Activated B cell treated with CpG ODN at 0.5 μM for 24 hours (primary cell): ENCODE measurements at regions not wholly inside any gene's neighbourhood (a gene's known extent, or its start where the extent isn't known, plus 50 kb on each side); places are given as distances from the start of the nearest gene placed in this dataset.

ENCODE experiments used
- ATAC-seq: fragments of 200-7000 bp; cut with Tn5 transposase; one replicate; pipeline ENCODE4 v1.10.0; 2021; ENCODE audit warnings: low read depth, mild to moderate bottlenecking, moderate library complexity
- CTCF ChIA-PET: fragments of 350-600 bp; sonication (Branson Sonifier 250); formaldehyde crosslinking; loops from one replicate; lab custom pipeline; 2021; ENCODE audit warnings: antibody characterized with exemption; lab: Charles Lee
- POLR2A ChIA-PET: fragments of 350-600 bp; sonication (Branson Sonifier 250); formaldehyde crosslinking; loops from one replicate; lab custom pipeline; 2021; ENCODE audit warnings: antibody characterized with exemption; lab: Charles Lee
- DNase-seq: peaks from one replicate; pipeline ENCODE4 v3.0.0; 2022
- H3K27ac Mint-ChIP-seq: one replicate; pipeline ENCODE4 v1.8.0; 2020; ENCODE audit warnings: mixed read lengths
- H3K27me3 Mint-ChIP-seq: one replicate; pipeline ENCODE4 v1.8.0; 2021; ENCODE audit warnings: mixed read lengths
- H3K36me3 Mint-ChIP-seq: one replicate; pipeline ENCODE4 v1.8.0; 2021; ENCODE audit warnings: low read depth, mixed read lengths
- H3K4me1 Mint-ChIP-seq: one replicate; pipeline ENCODE4 v1.8.0; 2021; ENCODE audit warnings: mixed read lengths
- H3K4me3 Mint-ChIP-seq: one replicate; pipeline ENCODE4 v1.8.0; 2020; ENCODE audit warnings: mild to moderate bottlenecking, mixed read lengths
- H3K9me3 Mint-ChIP-seq: one replicate; pipeline ENCODE4 v1.8.0; 2020; ENCODE audit warnings: mixed read lengths
- intact Hi-C: fragments of 100-400 bp; cut with micrococcal nuclease; formaldehyde crosslinking; loops from one replicate; pipeline ENCODE4 v1.15.1; 2024
- TF ChIP-seq, protein P1 (sequence below): fragments of 200-600 bp; IDR thresholded peaks from one replicate; pipeline ENCODE4 v1.8.0; 2022; ENCODE audit warnings: antibody characterized with exemption, mild to moderate bottlenecking

GRCh38 chr10:9501944-9502343, 1447.5 kb downstream of the GATA3 start:
- Mint-ChIP-seq H3K36me3 (no peaks in the 10 kb centered on the region), H3K27ac (no peak overlapping the region), H3K27me3 (no peaks in the 10 kb centered on the region), H3K4me3 (no peak overlapping the region), H3K9me3 (peaks cover 3% of the 10 kb centered on the region), H3K4me1 (no peaks in the 10 kb centered on the region)
- TF ChIP-seq, protein P1, sequence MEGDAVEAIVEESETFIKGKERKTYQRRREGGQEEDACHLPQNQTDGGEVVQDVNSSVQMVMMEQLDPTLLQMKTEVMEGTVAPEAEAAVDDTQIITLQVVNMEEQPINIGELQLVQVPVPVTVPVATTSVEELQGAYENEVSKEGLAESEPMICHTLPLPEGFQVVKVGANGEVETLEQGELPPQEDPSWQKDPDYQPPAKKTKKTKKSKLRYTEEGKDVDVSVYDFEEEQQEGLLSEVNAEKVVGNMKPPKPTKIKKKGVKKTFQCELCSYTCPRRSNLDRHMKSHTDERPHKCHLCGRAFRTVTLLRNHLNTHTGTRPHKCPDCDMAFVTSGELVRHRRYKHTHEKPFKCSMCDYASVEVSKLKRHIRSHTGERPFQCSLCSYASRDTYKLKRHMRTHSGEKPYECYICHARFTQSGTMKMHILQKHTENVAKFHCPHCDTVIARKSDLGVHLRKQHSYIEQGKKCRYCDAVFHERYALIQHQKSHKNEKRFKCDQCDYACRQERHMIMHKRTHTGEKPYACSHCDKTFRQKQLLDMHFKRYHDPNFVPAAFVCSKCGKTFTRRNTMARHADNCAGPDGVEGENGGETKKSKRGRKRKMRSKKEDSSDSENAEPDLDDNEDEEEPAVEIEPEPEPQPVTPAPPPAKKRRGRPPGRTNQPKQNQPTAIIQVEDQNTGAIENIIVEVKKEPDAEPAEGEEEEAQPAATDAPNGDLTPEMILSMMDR, result no peak
- no peak for ATAC-seq
- intact Hi-C loops, result no loop called here
- ChIA-PET CTCF (no interaction called here), POLR2A (no interaction called here)
- DNase-seq, result no peak

GRCh38 chr10:9504227-9504626, 1449.7 kb downstream of the GATA3 start:
- no peak overlapping the region for H3K27ac Mint-ChIP-seq
- ChIA-PET POLR2A (no interaction called here), CTCF (no interaction called here)
- H3K27me3 Mint-ChIP-seq, result no peaks in the 10 kb centered on the region
- H3K36me3 Mint-ChIP-seq, result no peaks in the 10 kb centered on the region
- TF ChIP-seq, protein P1, result no peak
- no peak overlapping the region for H3K4me3 Mint-ChIP-seq
- H3K9me3 Mint-ChIP-seq, result peaks cover 6% of the 10 kb centered on the region
- DNase-seq, result no peak
- intact Hi-C loops, result no loop called here
- no peak for ATAC-seq
- no peaks in the 10 kb centered on the region for H3K4me1 Mint-ChIP-seq

DNA sequence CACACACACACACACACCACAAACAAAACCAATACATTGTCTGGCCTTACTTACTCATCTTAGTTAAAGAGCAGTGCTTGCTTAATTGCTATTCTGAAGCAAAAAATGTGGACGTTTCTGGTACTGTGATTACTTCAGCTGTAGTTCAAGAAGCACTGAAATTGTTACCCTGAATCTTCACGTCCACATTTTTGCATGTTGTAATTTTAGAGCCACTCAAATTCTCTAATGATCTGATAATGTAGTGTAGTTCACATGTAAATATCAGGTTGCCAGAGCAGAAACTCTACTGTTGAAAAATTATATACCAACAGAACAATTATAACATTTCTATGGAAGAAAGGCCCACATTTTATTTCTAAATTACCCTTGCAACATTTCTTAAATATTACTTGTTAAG, 1451.1 kb downstream of the GATA3 start:
- Mint-ChIP-seq H3K4me3 (no peak overlapping the region), H3K9me3 (peaks cover 6% of the 10 kb centered on the region), H3K4me1 (no peaks in the 10 kb centered on the region), H3K36me3 (no peaks in the 10 kb centered on the region), H3K27me3 (no peaks in the 10 kb centered on the region), H3K27ac (no peak overlapping the region)
- DNase-seq (no peak), ATAC-seq (no peak)
- POLR2A ChIA-PET, result no interaction called here
- intact Hi-C loops, result no loop called here
- CTCF ChIA-PET, result no interaction called here
- TF ChIP-seq, protein P1, result no peak

- TF ChIP-seq, protein P1, result no peak
- no peaks in the 10 kb centered on the region for H3K36me3 Mint-ChIP-seq
- no peaks in the 10 kb centered on the region for H3K27me3 Mint-ChIP-seq
- no peak overlapping the region for H3K4me3 Mint-ChIP-seq
- ATAC-seq (no peak), DNase-seq (no peak)
- POLR2A ChIA-PET, result no interaction called here
- peaks cover 6% of the 10 kb centered on the region for H3K9me3 Mint-ChIP-seq
- no peak overlapping the region for H3K27ac Mint-ChIP-seq
- intact Hi-C loops, result no loop called here
- no peaks in the 10 kb centered on the region for H3K4me1 Mint-ChIP-seq
- CTCF ChIA-PET, result no interaction called here
Measured at GRCh38 chr10:9508606-9509005, 1454.1 kb downstream of the GATA3 start.

- intact Hi-C loops, result no loop called here
- Mint-ChIP-seq H3K27ac (no peak overlapping the region), H3K4me1 (no peaks in the 10 kb centered on the region), H3K27me3 (no peaks in the 10 kb centered on the region), H3K9me3 (peaks cover 6% of the 10 kb centered on the region), H3K36me3 (no peaks in the 10 kb centered on the region), H3K4me3 (no peak overlapping the region)
- ATAC-seq (no peak), DNase-seq (no peak)
- CTCF ChIA-PET, result no interaction called here
- TF ChIP-seq, protein P1, result no peak
- POLR2A ChIA-PET, result no interaction called here
Measured at GRCh38 chr10:9510626-9511025, 1456.1 kb downstream of the GATA3 start.
